Liver (tissue), 3 donors: ENCODE measurements at regions not wholly inside any gene's neighbourhood (a gene's known extent, or its start where the extent isn't known, plus 50 kb on each side); places are given as distances from the start of the nearest gene placed in this dataset.

Experiments
- FOXA1 ChIP-seq: IDR thresholded peaks from 2 replicates; pipeline ENCODE4 v1.6.1; 2016; ENCODE audit warnings: antibody characterized with exemption
- GABPA ChIP-seq, 2 donors: IDR thresholded peaks in 1 of 2; conservative IDR thresholded peaks in 1 of 2; 2 replicates each; pipeline ENCODE4 v1.6.1; 2016; ENCODE audit warnings: antibody characterized with exemption in 2 of 2, mild to moderate bottlenecking in 1 of 2, moderate library complexity in 1 of 2
- HNF4A ChIP-seq, 2 donors: conservative IDR thresholded peaks; 2 replicates each; pipeline ENCODE4 v1.6.1; 2016; ENCODE audit warnings: antibody characterized with exemption in 2 of 2, mild to moderate bottlenecking in 2 of 2
- JUND ChIP-seq, 2 donors: IDR thresholded peaks; 2 replicates each; pipeline ENCODE4 v1.6.1; 2016; ENCODE audit warnings: antibody characterized with exemption in 2 of 2
- RAD21 ChIP-seq, 2 donors: IDR thresholded peaks; 2 replicates each; pipeline ENCODE4 v1.6.1; 2016; ENCODE audit warnings: antibody characterized with exemption in 2 of 2, mild to moderate bottlenecking in 2 of 2
- SP1 ChIP-seq: IDR thresholded peaks from 2 replicates; pipeline ENCODE4 v1.6.1; 2018; ENCODE audit warnings: antibody characterized with exemption, mild to moderate bottlenecking
- TAF1 ChIP-seq: conservative IDR thresholded peaks from 2 replicates; pipeline ENCODE4 v1.6.1; 2016; ENCODE audit warnings: antibody characterized with exemption, mild to moderate bottlenecking
- YY1 ChIP-seq: IDR thresholded peaks from 2 replicates; pipeline ENCODE4 v1.6.1; 2016; ENCODE audit warnings: antibody characterized with exemption, mild to moderate bottlenecking
- TF ChIP-seq, protein P1 (sequence below): fragments of 150-350 bp; IDR thresholded peaks from 2 replicates; pipeline ENCODE4 v1.5.1; 2017; ENCODE audit warnings: improper control_type of control experiment, low read depth, low read length; ENCODE audit not compliant: missing input control
- TF ChIP-seq, protein P2 (sequence below): IDR thresholded peaks from 2 replicates; pipeline ENCODE4 v1.6.1; 2016; ENCODE audit warnings: antibody characterized with exemption
- TF ChIP-seq, protein P3 (sequence below): IDR thresholded peaks from 2 replicates; pipeline ENCODE4 v1.6.1; 2016; ENCODE audit warnings: antibody characterized with exemption, mild to moderate bottlenecking
- TF ChIP-seq, protein P4 (sequence below): IDR thresholded peaks from 2 replicates; pipeline ENCODE4 v1.6.1; 2016; ENCODE audit warnings: antibody characterized with exemption
- TF ChIP-seq, protein P5 (sequence below): IDR thresholded peaks from 2 replicates; pipeline ENCODE4 v1.6.1; 2016; ENCODE audit warnings: antibody characterized with exemption
- donor health status: healthy.
- donor health status: healthy.

DNA sequence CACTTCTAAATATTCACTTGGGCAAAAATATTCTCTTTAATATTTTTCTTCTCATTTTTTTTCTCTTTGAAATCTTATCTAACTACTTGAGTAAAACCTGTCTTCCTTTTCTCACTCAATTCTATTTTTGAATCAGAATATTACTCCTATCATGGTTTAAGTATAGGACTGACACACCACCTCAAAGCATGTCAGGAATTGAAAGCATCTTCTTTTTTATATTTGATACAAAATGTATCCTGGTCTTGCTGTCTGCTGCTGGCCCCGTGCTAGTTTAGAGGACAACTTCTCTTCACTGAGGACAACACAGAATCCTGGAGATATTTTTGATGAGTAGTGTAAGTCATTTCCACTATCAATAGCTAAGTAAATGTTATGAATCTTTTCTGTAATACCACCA, 383.6 kb downstream of the GADD45G start:
- TF ChIP-seq, protein P1, sequence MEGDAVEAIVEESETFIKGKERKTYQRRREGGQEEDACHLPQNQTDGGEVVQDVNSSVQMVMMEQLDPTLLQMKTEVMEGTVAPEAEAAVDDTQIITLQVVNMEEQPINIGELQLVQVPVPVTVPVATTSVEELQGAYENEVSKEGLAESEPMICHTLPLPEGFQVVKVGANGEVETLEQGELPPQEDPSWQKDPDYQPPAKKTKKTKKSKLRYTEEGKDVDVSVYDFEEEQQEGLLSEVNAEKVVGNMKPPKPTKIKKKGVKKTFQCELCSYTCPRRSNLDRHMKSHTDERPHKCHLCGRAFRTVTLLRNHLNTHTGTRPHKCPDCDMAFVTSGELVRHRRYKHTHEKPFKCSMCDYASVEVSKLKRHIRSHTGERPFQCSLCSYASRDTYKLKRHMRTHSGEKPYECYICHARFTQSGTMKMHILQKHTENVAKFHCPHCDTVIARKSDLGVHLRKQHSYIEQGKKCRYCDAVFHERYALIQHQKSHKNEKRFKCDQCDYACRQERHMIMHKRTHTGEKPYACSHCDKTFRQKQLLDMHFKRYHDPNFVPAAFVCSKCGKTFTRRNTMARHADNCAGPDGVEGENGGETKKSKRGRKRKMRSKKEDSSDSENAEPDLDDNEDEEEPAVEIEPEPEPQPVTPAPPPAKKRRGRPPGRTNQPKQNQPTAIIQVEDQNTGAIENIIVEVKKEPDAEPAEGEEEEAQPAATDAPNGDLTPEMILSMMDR: no peak
- TF ChIP-seq FOXA1 (no peak), TAF1 (no peak), GABPA (IDR thresholded peaks at IDR 0.05 in 1 of 2, conservative IDR thresholded peaks at IDR 0.05 in 1 of 2) (no peak), JUND (IDR thresholded peaks at IDR 0.05) (no peak), YY1 (no peak), SP1 (no peak), HNF4A (conservative IDR thresholded peaks at IDR 0.05) (no peak), RAD21 (IDR thresholded peaks at IDR 0.05) (no peak)
- TF ChIP-seq, protein P2, sequence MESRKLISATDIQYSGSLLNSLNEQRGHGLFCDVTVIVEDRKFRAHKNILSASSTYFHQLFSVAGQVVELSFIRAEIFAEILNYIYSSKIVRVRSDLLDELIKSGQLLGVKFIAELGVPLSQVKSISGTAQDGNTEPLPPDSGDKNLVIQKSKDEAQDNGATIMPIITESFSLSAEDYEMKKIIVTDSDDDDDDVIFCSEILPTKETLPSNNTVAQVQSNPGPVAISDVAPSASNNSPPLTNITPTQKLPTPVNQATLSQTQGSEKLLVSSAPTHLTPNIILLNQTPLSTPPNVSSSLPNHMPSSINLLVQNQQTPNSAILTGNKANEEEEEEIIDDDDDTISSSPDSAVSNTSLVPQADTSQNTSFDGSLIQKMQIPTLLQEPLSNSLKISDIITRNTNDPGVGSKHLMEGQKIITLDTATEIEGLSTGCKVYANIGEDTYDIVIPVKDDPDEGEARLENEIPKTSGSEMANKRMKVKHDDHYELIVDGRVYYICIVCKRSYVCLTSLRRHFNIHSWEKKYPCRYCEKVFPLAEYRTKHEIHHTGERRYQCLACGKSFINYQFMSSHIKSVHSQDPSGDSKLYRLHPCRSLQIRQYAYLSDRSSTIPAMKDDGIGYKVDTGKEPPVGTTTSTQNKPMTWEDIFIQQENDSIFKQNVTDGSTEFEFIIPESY: no peak
- TF ChIP-seq, protein P3, sequence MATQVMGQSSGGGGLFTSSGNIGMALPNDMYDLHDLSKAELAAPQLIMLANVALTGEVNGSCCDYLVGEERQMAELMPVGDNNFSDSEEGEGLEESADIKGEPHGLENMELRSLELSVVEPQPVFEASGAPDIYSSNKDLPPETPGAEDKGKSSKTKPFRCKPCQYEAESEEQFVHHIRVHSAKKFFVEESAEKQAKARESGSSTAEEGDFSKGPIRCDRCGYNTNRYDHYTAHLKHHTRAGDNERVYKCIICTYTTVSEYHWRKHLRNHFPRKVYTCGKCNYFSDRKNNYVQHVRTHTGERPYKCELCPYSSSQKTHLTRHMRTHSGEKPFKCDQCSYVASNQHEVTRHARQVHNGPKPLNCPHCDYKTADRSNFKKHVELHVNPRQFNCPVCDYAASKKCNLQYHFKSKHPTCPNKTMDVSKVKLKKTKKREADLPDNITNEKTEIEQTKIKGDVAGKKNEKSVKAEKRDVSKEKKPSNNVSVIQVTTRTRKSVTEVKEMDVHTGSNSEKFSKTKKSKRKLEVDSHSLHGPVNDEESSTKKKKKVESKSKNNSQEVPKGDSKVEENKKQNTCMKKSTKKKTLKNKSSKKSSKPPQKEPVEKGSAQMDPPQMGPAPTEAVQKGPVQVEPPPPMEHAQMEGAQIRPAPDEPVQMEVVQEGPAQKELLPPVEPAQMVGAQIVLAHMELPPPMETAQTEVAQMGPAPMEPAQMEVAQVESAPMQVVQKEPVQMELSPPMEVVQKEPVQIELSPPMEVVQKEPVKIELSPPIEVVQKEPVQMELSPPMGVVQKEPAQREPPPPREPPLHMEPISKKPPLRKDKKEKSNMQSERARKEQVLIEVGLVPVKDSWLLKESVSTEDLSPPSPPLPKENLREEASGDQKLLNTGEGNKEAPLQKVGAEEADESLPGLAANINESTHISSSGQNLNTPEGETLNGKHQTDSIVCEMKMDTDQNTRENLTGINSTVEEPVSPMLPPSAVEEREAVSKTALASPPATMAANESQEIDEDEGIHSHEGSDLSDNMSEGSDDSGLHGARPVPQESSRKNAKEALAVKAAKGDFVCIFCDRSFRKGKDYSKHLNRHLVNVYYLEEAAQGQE: no peak
- TF ChIP-seq, protein P4, sequence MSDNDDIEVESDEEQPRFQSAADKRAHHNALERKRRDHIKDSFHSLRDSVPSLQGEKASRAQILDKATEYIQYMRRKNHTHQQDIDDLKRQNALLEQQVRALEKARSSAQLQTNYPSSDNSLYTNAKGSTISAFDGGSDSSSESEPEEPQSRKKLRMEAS: no peak
- TF ChIP-seq, protein P5, sequence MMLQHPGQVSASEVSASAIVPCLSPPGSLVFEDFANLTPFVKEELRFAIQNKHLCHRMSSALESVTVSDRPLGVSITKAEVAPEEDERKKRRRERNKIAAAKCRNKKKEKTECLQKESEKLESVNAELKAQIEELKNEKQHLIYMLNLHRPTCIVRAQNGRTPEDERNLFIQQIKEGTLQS: no peak
